NB4 (cell line): ENCODE measurements at regions not wholly inside any gene's neighbourhood (a gene's known extent, or its start where the extent isn't known, plus 50 kb on each side); places are given as distances from the start of the nearest gene placed in this dataset.

Source experiments
- CTCF ChIP-seq: IDR thresholded peaks from one replicate; pipeline ENCODE4 v1.5.1; 2012; ENCODE audit warnings: low read depth, low read length
- MAX ChIP-seq: IDR thresholded peaks from 2 replicates; pipeline ENCODE4 v1.6.1; 2011; ENCODE audit warnings: low read depth, low read length
- POLR2A ChIP-seq: IDR thresholded peaks from 2 replicates; pipeline ENCODE4 v1.6.1; 2011; ENCODE audit warnings: mild to moderate bottlenecking; ENCODE audit not compliant: insufficient read length; ENCODE audit errors: extremely low read depth

GRCh38 chr4:32985256-32985655 lies 2265.1 kb downstream of the PCDH7 start:
- TF ChIP-seq POLR2A (no peak), CTCF (no peak), MAX (no peak)
